Neural cell (in vitro differentiated cells): ENCODE measurements at regions not wholly inside any gene's neighbourhood (a gene's known extent, or its start where the extent isn't known, plus 50 kb on each side); places are given as distances from the start of the nearest gene placed in this dataset.

ENCODE experiments used
- H2AFZ ChIP-seq: fragments of 200-600, 300-800 bp; sonication (generic), shearing (Covaris generic); 2 replicates; pipeline ENCODE4 v1.6.0; 2014; ENCODE audit warnings: low read depth, mild to moderate bottlenecking, antibody characterized with exemption, low read length, moderate library complexity
- H3F3A ChIP-seq: fragments of 200-600 bp; shearing (Covaris generic); 2 replicates; pipeline ENCODE4 v1.6.1; 2016; ENCODE audit warnings: mild to moderate bottlenecking, moderate library complexity, mixed read lengths, antibody characterized with exemption, low read length; ENCODE audit not compliant: insufficient read depth, poor library complexity, severe bottlenecking
- H3K27ac ChIP-seq: fragments of 200-600, 300-800 bp; sonication (generic), shearing (Covaris generic); 2 replicates; pipeline ENCODE4 v1.5.1; 2014; ENCODE audit warnings: mild to moderate bottlenecking, low read length, moderate library complexity
- H3K27me3 ChIP-seq: fragments of 300-800, 200-600 bp; sonication (generic), shearing (Covaris generic); 2 replicates; pipeline ENCODE4 v1.6.0; 2014; ENCODE audit warnings: mild to moderate bottlenecking, low read depth, low read length, moderate library complexity; ENCODE audit not compliant: insufficient read depth
- H3K36me3 ChIP-seq: fragments of 300-800, 200-600 bp; sonication (generic), shearing (Covaris generic); 2 replicates; pipeline ENCODE4 v1.5.1; 2014; ENCODE audit warnings: mild to moderate bottlenecking, antibody characterized with exemption, low read length, moderate library complexity; ENCODE audit not compliant: insufficient read depth
- H3K4me2 ChIP-seq: fragments of 300-800, 200-600 bp; sonication (generic), shearing (Covaris generic); 2 replicates; pipeline ENCODE4 v1.6.0; 2014; ENCODE audit warnings: mild to moderate bottlenecking, low read length
- H3K4me3 ChIP-seq: fragments of 300-800, 200-600 bp; sonication (generic), shearing (Covaris generic); 2 replicates; pipeline ENCODE4 v1.5.1; 2014; ENCODE audit warnings: mild to moderate bottlenecking, low read length, moderate library complexity
- H3K79me2 ChIP-seq: fragments of 200-600 bp; shearing (Covaris generic); replicated peaks from 2 replicates; pipeline ENCODE4 v1.6.0; 2014; ENCODE audit warnings: mild to moderate bottlenecking, low read length, moderate library complexity; ENCODE audit not compliant: insufficient read depth
- H3K9ac ChIP-seq: fragments of 300-800, 200-600 bp; sonication (generic), shearing (Covaris generic); 2 replicates; pipeline ENCODE4 v1.6.1; 2016; ENCODE audit warnings: mild to moderate bottlenecking, low read length, mixed read lengths
- H3K9me2 ChIP-seq: fragments of 200-600 bp; shearing (Covaris generic); 2 replicates; pipeline ENCODE4 v1.6.1; 2016; ENCODE audit warnings: mild to moderate bottlenecking, low read length, mixed read lengths; ENCODE audit not compliant: insufficient read depth
- H3K9me3 ChIP-seq: fragments of 200-600, 300-800 bp; sonication (generic), shearing (Covaris generic); 2 replicates; pipeline ENCODE4 v1.6.1; 2016; ENCODE audit warnings: mild to moderate bottlenecking, mixed run types, low read length, moderate library complexity, mixed read lengths
- H4K20me1 ChIP-seq: fragments of 200-600 bp; shearing (Covaris generic); 2 replicates; pipeline ENCODE4 v1.6.1; 2016; ENCODE audit warnings: mild to moderate bottlenecking, mixed run types; ENCODE audit not compliant: insufficient read depth
- CTCF ChIP-seq: fragments of 450-650 bp; IDR thresholded peaks from 2 replicates; pipeline ENCODE4 v1.5.1; 2014; ENCODE audit warnings: antibody characterized with exemption, mild to moderate bottlenecking, moderate library complexity; ENCODE audit not compliant: poor library complexity, severe bottlenecking
- EP300 ChIP-seq: fragments of 450-650 bp; conservative IDR thresholded peaks from 2 replicates; pipeline ENCODE4 v1.6.1; 2014; ENCODE audit warnings: antibody characterized with exemption, mild to moderate bottlenecking, moderate library complexity; ENCODE audit not compliant: poor library complexity, severe bottlenecking
- EZH2 ChIP-seq: fragments of 200-600, 300-800 bp; shearing (Covaris generic), sonication (generic); IDR thresholded peaks from 2 replicates; pipeline ENCODE4 v1.6.1; 2014; ENCODE audit warnings: antibody characterized with exemption, low read length, borderline replicate concordance, mild to moderate bottlenecking; ENCODE audit not compliant: insufficient read depth, poor library complexity, severe bottlenecking
- MXI1 ChIP-seq: fragments of 450-650 bp; conservative IDR thresholded peaks from 2 replicates; pipeline ENCODE4 v1.6.1; 2014; ENCODE audit warnings: antibody characterized with exemption, mild to moderate bottlenecking; ENCODE audit not compliant: poor library complexity, severe bottlenecking
- POLR2AphosphoS5 ChIP-seq: IDR thresholded peaks from 2 replicates; pipeline ENCODE4 v1.6.1; 2012
- RAD21 ChIP-seq: fragments of 450-650 bp; conservative IDR thresholded peaks from 2 replicates; pipeline ENCODE4 v1.6.1; 2014; ENCODE audit warnings: antibody characterized with exemption, mild to moderate bottlenecking, moderate library complexity
- REST ChIP-seq: IDR thresholded peaks from 2 replicates; pipeline ENCODE4 v1.6.1; 2012; ENCODE audit warnings: borderline replicate concordance
- SMC3 ChIP-seq: fragments of 450-650 bp; conservative IDR thresholded peaks from 2 replicates; pipeline ENCODE4 v1.6.1; 2014; ENCODE audit warnings: antibody characterized with exemption, mild to moderate bottlenecking, moderate library complexity; ENCODE audit not compliant: poor library complexity
- TAF1 ChIP-seq: IDR thresholded peaks from 2 replicates; pipeline ENCODE4 v1.6.1; 2012; ENCODE audit warnings: low read depth

DNA sequence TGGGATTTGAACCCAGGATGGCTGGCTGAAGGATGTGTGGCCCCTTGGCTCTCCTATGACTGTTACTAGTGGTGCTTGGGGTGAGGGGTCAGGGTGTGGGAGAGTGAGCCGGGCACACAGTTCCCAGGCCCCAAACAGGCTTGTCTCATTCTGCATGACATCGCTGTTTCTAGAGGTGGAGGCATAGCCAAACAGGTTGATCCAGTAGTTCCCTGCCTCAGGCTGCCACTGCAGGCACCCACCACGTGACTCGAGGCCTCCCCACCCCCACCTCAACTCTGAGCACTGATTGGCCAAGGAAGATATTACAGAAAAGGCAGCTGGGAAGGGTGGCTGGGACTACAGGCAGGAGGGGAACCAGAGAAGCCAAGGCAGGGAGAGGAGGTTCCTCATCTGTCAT, 102.6 kb downstream of the NCOR2 start:
- H3K4me2 ChIP-seq: no peak overlapping the region
- H4K20me1 ChIP-seq: no peaks in the 10 kb centered on the region
- peaks cover 8% of the 10 kb centered on the region for H3K36me3 ChIP-seq
- H3F3A ChIP-seq: no peaks in the 10 kb centered on the region
- no peak overlapping the region for H3K9ac ChIP-seq
- no peaks in the 10 kb centered on the region for H3K27me3 ChIP-seq
- H3K4me3 ChIP-seq: no peak overlapping the region
- H3K9me3 ChIP-seq: no peaks in the 10 kb centered on the region
- H3K27ac ChIP-seq: no peak overlapping the region
- no peak overlapping the region for H2AFZ ChIP-seq
- H3K79me2 ChIP-seq: no peaks in the 10 kb centered on the region
- TF ChIP-seq EP300 (no peak), REST (no peak), EZH2 (no peak), CTCF (no peak), RAD21 (no peak), SMC3 (no peak), TAF1 (no peak), MXI1 (no peak), POLR2AphosphoS5 (no peak)
- H3K9me2 ChIP-seq: no peaks in the 10 kb centered on the region

- no peak for TF ChIP-seq SMC3
- TF ChIP-seq EZH2: no peak
- no peak for TF ChIP-seq REST
- no peak for TF ChIP-seq MXI1
- no peak for TF ChIP-seq POLR2AphosphoS5
- no peak for TF ChIP-seq CTCF
- no peak for TF ChIP-seq EP300
- TF ChIP-seq RAD21: no peak
- no peak for TF ChIP-seq TAF1
- no peak overlapping the region for H2AFZ ChIP-seq
- H3K9ac ChIP-seq: no peak overlapping the region
- no peaks in the 10 kb centered on the region for H3K79me2 ChIP-seq
- peaks cover 2% of the 10 kb centered on the region for H3K36me3 ChIP-seq
- H3F3A ChIP-seq: no peaks in the 10 kb centered on the region
- no peak overlapping the region for H3K4me3 ChIP-seq
- no peak overlapping the region for H3K4me2 ChIP-seq
- no peak overlapping the region for H3K27ac ChIP-seq
- no peaks in the 10 kb centered on the region for H4K20me1 ChIP-seq
- no peaks in the 10 kb centered on the region for H3K9me2 ChIP-seq
- no peaks in the 10 kb centered on the region for H3K27me3 ChIP-seq
- H3K9me3 ChIP-seq: no peaks in the 10 kb centered on the region
Measured at GRCh38 chr12:124464062-124464461, 103.3 kb downstream of the NCOR2 start.
